HepG2 (cell line): ENCODE measurements at regions not wholly inside any gene's neighbourhood (a gene's known extent, or its start where the extent isn't known, plus 50 kb on each side); places are given as distances from the start of the nearest gene placed in this dataset.

Source experiments
- BRD4 ChIP-seq: sonication (generic); formaldehyde crosslinking; IDR thresholded peaks from 2 replicates; pipeline ENCODE4 v1.4.0; 2020; ENCODE audit warnings: missing genetic modification reagents
- CAMTA2 ChIP-seq: sonication (generic); formaldehyde crosslinking; IDR thresholded peaks from 2 replicates; pipeline ENCODE4 v1.4.0; 2020; ENCODE audit warnings: mild to moderate bottlenecking, missing genetic modification reagents, borderline replicate concordance
- CHCHD3 ChIP-seq: sonication (generic); formaldehyde crosslinking; IDR thresholded peaks from 2 replicates; pipeline ENCODE4 v1.8.0; 2022; ENCODE audit warnings: mild to moderate bottlenecking, missing genetic modification reagents, moderate library complexity
- GABPB1 ChIP-seq: IDR thresholded peaks from 2 replicates; pipeline ENCODE4 v1.6.1; 2016; ENCODE audit warnings: mild to moderate bottlenecking, missing genetic modification reagents, moderate library complexity, missing compliant biosample characterization
- JUN ChIP-seq: sonication (generic); formaldehyde crosslinking; IDR thresholded peaks from 2 replicates; pipeline ENCODE4 v1.4.0; 2020; ENCODE audit warnings: mild to moderate bottlenecking, missing genetic modification reagents
- JUND ChIP-seq: sonication (generic); formaldehyde crosslinking; IDR thresholded peaks from 2 replicates; pipeline ENCODE4 v1.8.0; 2022; ENCODE audit warnings: mild to moderate bottlenecking, missing genetic modification reagents
- KDM5B ChIP-seq: sonication (generic); formaldehyde crosslinking; IDR thresholded peaks from 2 replicates; pipeline ENCODE4 v1.4.0; 2020; ENCODE audit warnings: missing genetic modification reagents, mild to moderate bottlenecking, borderline replicate concordance
- KDM6A ChIP-seq: IDR thresholded peaks from 2 replicates; pipeline ENCODE4 v1.6.1; 2016; ENCODE audit warnings: low read depth
- MTF1 ChIP-seq: sonication (generic); formaldehyde crosslinking; IDR thresholded peaks from 2 replicates; pipeline ENCODE4 v1.5.0; 2020; ENCODE audit warnings: missing genetic modification reagents
- MXD3 ChIP-seq: IDR thresholded peaks from 2 replicates; pipeline ENCODE4 v1.6.1; 2016; ENCODE audit warnings: mild to moderate bottlenecking, missing biosample characterization, missing genetic modification reagents
- NR2C2 ChIP-seq: sonication (generic); formaldehyde crosslinking; IDR thresholded peaks from 2 replicates; pipeline ENCODE4 v1.4.0; 2020; ENCODE audit warnings: missing genetic modification reagents, mild to moderate bottlenecking, moderate library complexity, borderline replicate concordance
- TAF15 ChIP-seq: fragments of 200-400 bp; formaldehyde crosslinking; IDR thresholded peaks from one replicate; pipeline ENCODE4 v1.6.1; 2018; ENCODE audit warnings: mild to moderate bottlenecking, low read depth, low read length; ENCODE audit not compliant: poor library complexity, severe bottlenecking
- XBP1 ChIP-seq: sonication (generic); formaldehyde crosslinking; IDR thresholded peaks from 2 replicates; pipeline ENCODE4 v1.5.0; 2020; ENCODE audit warnings: missing genetic modification reagents
- ZBTB7B ChIP-seq: sonication (generic); formaldehyde crosslinking; IDR thresholded peaks from 2 replicates; pipeline ENCODE4 v1.4.0; 2020; ENCODE audit warnings: missing genetic modification reagents
- ZFP36L1 ChIP-seq: sonication (generic); formaldehyde crosslinking; IDR thresholded peaks from 2 replicates; pipeline ENCODE4 v1.8.0; 2022; ENCODE audit warnings: mild to moderate bottlenecking, missing genetic modification reagents, moderate library complexity
- ZNF143 ChIP-seq: sonication (generic); formaldehyde crosslinking; IDR thresholded peaks from 2 replicates; pipeline ENCODE4 v1.4.0; 2020; ENCODE audit warnings: missing genetic modification reagents
- ZNF160 ChIP-seq: sonication (generic); formaldehyde crosslinking; IDR thresholded peaks from 2 replicates; pipeline ENCODE4 v1.8.0; 2022; ENCODE audit warnings: mild to moderate bottlenecking, inconsistent platforms, missing genetic modification reagents
- ZNF713 ChIP-seq: sonication (generic); formaldehyde crosslinking; IDR thresholded peaks from 2 replicates; pipeline ENCODE4 v1.4.0; 2020; ENCODE audit warnings: mild to moderate bottlenecking, missing genetic modification reagents
- ZNF761 ChIP-seq: sonication (generic); formaldehyde crosslinking; conservative IDR thresholded peaks from 2 replicates; pipeline ENCODE4 v1.4.0; 2020; ENCODE audit warnings: mild to moderate bottlenecking, missing genetic modification reagents
- ZNF878 ChIP-seq: sonication (generic); formaldehyde crosslinking; IDR thresholded peaks from 2 replicates; pipeline ENCODE4 v1.8.1; 2023; ENCODE audit warnings: mild to moderate bottlenecking, missing genetic modification reagents, moderate library complexity
- TF ChIP-seq, protein P1 (sequence below): IDR thresholded peaks from 2 replicates; pipeline ENCODE4 v1.6.1; 2012; ENCODE audit warnings: inconsistent platforms
- TF ChIP-seq, protein P2 (sequence below): sonication (generic); formaldehyde crosslinking; conservative IDR thresholded peaks from 2 replicates; pipeline ENCODE4 v1.4.0; 2020; ENCODE audit warnings: missing genetic modification reagents
- TF ChIP-seq, protein P3 (sequence below): sonication (generic); formaldehyde crosslinking; IDR thresholded peaks from 2 replicates; pipeline ENCODE4 v1.5.1; 2020; ENCODE audit warnings: mild to moderate bottlenecking, moderate library complexity, missing genetic modification reagents
- TF ChIP-seq, protein P4 (sequence below): sonication (generic); formaldehyde crosslinking; conservative IDR thresholded peaks from 2 replicates; pipeline ENCODE4 v1.4.0; 2020; ENCODE audit warnings: missing genetic modification reagents

GRCh38 chr9:129318121-129319075 lies 140.3 kb upstream of the IER5L start (continued):
- TF ChIP-seq ZNF878 (CRISPR knock-in tag) (no peak), ZNF143 (CRISPR knock-in tag) (no peak), MXD3 (CRISPR knock-in tag) (no peak), JUND (CRISPR knock-in tag) (no peak), BRD4 (CRISPR knock-in tag) (no peak), MTF1 (CRISPR knock-in tag) (no peak), JUN (CRISPR knock-in tag) (no peak), CHCHD3 (no peak), KDM5B (CRISPR knock-in tag) (no peak), KDM6A (peak; percentile 42; the same call in 1 of the 2 replicates), CAMTA2 (CRISPR knock-in tag) (no peak), ZBTB7B (CRISPR knock-in tag) (no peak), ZFP36L1 (CRISPR knock-in tag) (no peak), GABPB1 (CRISPR knock-in tag) (no peak), TAF15 (no peak), ZNF761 (CRISPR knock-in tag) (no peak), XBP1 (CRISPR knock-in tag) (no peak), NR2C2 (CRISPR knock-in tag) (peak; percentile 93), ZNF160 (no peak), ZNF713 (CRISPR knock-in tag) (no peak)
- TF ChIP-seq, protein P1, sequence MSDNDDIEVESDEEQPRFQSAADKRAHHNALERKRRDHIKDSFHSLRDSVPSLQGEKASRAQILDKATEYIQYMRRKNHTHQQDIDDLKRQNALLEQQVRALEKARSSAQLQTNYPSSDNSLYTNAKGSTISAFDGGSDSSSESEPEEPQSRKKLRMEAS = peak; percentile 51; the same call in 1 of the 2 replicates
- TF ChIP-seq, protein P2, sequence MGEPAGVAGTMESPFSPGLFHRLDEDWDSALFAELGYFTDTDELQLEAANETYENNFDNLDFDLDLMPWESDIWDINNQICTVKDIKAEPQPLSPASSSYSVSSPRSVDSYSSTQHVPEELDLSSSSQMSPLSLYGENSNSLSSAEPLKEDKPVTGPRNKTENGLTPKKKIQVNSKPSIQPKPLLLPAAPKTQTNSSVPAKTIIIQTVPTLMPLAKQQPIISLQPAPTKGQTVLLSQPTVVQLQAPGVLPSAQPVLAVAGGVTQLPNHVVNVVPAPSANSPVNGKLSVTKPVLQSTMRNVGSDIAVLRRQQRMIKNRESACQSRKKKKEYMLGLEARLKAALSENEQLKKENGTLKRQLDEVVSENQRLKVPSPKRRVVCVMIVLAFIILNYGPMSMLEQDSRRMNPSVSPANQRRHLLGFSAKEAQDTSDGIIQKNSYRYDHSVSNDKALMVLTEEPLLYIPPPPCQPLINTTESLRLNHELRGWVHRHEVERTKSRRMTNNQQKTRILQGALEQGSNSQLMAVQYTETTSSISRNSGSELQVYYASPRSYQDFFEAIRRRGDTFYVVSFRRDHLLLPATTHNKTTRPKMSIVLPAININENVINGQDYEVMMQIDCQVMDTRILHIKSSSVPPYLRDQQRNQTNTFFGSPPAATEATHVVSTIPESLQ (CRISPR knock-in tag) = no peak
- TF ChIP-seq, protein P3, sequence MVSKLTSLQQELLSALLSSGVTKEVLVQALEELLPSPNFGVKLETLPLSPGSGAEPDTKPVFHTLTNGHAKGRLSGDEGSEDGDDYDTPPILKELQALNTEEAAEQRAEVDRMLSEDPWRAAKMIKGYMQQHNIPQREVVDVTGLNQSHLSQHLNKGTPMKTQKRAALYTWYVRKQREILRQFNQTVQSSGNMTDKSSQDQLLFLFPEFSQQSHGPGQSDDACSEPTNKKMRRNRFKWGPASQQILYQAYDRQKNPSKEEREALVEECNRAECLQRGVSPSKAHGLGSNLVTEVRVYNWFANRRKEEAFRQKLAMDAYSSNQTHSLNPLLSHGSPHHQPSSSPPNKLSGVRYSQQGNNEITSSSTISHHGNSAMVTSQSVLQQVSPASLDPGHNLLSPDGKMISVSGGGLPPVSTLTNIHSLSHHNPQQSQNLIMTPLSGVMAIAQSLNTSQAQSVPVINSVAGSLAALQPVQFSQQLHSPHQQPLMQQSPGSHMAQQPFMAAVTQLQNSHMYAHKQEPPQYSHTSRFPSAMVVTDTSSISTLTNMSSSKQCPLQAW (CRISPR knock-in tag) = peak; percentile 40; the same call in 1 of the 2 replicates
- TF ChIP-seq, protein P4, sequence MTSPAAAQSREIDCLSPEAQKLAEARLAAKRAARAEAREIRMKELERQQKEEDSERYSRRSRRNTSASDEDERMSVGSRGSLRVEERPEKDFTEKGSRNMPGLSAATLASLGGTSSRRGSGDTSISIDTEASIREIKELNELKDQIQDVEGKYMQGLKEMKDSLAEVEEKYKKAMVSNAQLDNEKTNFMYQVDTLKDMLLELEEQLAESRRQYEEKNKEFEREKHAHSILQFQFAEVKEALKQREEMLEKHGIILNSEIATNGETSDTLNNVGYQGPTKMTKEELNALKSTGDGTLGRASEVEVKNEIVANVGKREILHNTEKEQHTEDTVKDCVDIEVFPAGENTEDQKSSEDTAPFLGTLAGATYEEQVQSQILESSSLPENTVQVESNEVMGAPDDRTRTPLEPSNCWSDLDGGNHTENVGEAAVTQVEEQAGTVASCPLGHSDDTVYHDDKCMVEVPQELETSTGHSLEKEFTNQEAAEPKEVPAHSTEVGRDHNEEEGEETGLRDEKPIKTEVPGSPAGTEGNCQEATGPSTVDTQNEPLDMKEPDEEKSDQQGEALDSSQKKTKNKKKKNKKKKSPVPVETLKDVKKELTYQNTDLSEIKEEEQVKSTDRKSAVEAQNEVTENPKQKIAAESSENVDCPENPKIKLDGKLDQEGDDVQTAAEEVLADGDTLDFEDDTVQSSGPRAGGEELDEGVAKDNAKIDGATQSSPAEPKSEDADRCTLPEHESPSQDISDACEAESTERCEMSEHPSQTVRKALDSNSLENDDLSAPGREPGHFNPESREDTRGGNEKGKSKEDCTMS (CRISPR knock-in tag) = no peak
